Fibroblast of villous mesenchyme (primary cell): ENCODE measurements at regions not wholly inside any gene's neighbourhood (a gene's known extent, or its start where the extent isn't known, plus 50 kb on each side); places are given as distances from the start of the nearest gene placed in this dataset.
"Not testable (repeated sequence)": the region's sequence is repeated elsewhere in the genome, so short reads cannot be mapped to it uniquely, and the experiment has no call there.

Source experiments
- DNase-seq: peaks from one replicate; pipeline ENCODE4 v3.0.0-alpha.2; 2010; ENCODE audit warnings: low read depth
- H3K4me3 ChIP-seq: 2 replicates; pipeline ENCODE4 v1.5.1; 2011; ENCODE audit warnings: low read depth, mild to moderate bottlenecking, low read length
- TF ChIP-seq, protein P1 (sequence below): IDR thresholded peaks from 2 replicates; pipeline ENCODE4 v1.5.1; 2012; ENCODE audit warnings: low read depth, mild to moderate bottlenecking, low read length; ENCODE audit not compliant: insufficient read depth

DNA sequence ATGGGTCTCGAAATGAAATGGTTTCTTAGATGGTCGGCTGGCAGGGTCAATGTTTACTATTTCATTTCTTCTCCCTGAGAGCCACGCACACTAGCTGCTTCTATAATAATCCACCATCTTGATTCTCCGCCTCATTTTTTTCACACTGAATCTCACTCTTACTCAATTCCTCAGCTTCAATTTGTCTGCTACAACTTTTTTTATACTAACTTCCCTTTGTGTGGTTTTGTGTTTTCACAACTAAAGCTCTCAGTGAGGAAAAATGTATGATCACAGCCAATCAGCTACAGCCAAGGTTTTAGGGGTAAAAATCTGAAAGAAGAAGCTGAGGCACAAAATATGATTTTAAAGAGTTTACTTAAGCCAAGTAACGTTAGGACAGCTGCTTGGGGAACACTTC lies 1309.4 kb downstream of the EPHA7 start:
- H3K4me3 ChIP-seq: no peak overlapping the region
- no peak for DNase-seq
- TF ChIP-seq, protein P1, sequence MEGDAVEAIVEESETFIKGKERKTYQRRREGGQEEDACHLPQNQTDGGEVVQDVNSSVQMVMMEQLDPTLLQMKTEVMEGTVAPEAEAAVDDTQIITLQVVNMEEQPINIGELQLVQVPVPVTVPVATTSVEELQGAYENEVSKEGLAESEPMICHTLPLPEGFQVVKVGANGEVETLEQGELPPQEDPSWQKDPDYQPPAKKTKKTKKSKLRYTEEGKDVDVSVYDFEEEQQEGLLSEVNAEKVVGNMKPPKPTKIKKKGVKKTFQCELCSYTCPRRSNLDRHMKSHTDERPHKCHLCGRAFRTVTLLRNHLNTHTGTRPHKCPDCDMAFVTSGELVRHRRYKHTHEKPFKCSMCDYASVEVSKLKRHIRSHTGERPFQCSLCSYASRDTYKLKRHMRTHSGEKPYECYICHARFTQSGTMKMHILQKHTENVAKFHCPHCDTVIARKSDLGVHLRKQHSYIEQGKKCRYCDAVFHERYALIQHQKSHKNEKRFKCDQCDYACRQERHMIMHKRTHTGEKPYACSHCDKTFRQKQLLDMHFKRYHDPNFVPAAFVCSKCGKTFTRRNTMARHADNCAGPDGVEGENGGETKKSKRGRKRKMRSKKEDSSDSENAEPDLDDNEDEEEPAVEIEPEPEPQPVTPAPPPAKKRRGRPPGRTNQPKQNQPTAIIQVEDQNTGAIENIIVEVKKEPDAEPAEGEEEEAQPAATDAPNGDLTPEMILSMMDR: no peak

DNA sequence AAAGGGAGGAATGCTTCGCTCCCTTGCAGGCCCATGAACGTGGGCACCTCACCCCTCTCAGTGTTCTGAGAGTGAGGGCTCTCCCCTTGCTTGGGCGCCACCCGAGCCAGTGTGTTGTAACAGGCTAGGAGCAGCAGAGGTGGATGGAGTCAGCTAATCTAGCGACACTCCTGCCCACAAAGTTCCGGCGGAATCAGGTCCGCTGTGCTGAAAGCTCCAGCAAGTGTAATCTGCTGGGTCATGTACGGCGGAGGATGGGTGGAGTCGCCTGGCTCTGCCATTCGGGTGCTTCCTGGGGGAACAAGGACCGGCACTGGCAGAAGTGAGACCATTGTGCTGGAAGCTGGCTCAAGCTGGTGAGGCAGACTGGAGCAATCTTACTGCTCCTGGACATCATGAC lies 1310.1 kb downstream of the EPHA7 start:
- TF ChIP-seq, protein P1: no peak
- no peak overlapping the region for H3K4me3 ChIP-seq
- DNase-seq: no peak

DNA sequence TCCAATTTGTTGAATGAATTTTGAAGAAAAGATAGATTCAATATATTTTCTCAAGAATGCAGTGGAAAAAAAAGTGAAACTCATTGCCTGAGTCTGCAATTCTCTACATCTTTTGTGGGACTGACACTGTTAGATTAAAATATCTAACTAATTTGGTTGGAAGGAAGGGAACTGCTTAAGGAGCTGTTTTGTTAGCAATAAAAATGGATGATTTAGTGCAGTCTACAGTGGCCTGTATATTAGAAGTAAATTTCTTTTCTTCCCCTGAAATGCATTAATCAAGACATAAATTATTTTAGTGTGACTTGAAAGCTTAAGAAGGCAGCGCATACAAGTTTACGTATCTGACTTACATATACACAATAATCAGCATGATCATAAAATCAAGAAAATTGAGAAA lies 1332.6 kb downstream of the EPHA7 start:
- no peak overlapping the region for H3K4me3 ChIP-seq
- TF ChIP-seq, protein P1: no peak
- no peak for DNase-seq

DNA sequence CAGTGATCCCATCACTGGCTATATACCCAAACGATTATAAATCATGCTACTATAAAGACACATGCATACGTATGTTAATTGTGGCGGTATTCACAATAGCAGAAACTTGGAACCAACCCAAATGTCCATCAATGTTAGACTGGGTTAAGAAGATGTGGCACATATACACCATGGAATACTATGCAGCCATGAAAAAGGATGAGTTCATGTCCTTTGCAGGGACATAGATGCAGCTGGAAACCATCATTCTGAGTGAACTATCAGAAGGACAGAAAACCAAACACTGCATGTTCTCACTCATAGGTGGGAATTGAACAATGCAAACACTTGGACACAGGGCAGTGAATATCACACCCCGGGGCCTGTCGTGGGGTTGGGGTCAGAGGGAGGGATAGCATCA lies 1335.4 kb downstream of the EPHA7 start:
- DNase-seq, H3K4me3 ChIP-seq: not testable (repeated sequence)

DNA sequence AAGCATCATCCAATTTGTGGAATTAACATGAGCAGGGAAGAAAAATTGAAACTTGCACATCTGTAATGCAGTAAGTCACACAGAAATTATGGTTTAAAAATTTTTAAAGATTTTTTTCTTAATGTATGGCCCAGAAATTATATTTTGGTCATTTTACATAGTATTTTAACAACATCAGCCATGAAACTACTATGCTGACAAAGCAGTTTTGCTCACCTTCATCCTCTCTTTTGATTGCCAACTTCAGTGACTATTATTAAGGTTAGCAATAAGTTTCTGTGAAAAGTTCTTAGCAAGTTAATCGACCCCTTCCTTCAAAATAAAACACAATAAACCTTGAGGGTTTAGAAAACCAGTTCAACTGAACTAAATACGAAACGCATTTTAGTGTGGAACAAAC lies 1347.0 kb downstream of the EPHA7 start:
- no peak overlapping the region for H3K4me3 ChIP-seq
- TF ChIP-seq, protein P1: no peak
- no peak for DNase-seq

DNA sequence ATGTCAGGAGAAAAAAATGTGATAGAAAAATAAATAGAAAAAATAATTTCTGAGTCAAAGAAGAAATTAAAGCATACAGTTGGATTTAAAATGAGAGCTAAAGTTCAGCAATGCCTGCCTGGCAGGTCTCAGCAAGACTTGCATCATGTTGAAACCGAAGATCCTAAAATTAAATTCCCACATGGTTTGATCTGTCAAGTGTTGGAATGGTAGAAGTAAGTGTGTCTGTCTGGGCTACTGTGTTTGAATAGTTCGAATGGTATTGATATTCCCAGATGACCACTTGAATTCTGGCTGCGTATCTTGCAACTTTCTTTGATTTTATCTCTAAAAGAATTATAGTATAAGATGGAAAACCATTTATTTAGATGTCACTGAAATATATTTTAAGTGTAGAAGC lies 1349.6 kb downstream of the EPHA7 start:
- TF ChIP-seq, protein P1: no peak
- DNase-seq: no peak
- no peak overlapping the region for H3K4me3 ChIP-seq

DNA sequence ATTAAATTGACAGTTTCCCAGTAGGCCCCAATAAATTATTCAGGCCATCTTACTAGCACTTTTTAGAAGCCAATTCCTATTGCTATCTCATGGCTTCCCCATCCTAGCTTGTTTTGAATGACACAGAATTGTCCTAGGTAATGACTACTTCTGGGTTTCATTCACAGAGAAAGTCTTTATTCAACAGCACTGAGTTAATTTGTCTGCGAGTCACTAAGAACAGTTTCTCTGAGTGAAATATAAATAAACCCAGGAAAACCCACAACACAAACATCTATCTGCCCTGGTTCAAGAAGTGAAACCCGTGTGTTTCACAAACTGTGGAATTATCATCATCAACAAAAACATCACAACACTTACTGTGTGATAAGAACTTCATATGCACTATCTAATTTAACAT lies 1366.8 kb downstream of the EPHA7 start:
- no peak overlapping the region for H3K4me3 ChIP-seq
- TF ChIP-seq, protein P1: no peak
- no peak for DNase-seq

DNA sequence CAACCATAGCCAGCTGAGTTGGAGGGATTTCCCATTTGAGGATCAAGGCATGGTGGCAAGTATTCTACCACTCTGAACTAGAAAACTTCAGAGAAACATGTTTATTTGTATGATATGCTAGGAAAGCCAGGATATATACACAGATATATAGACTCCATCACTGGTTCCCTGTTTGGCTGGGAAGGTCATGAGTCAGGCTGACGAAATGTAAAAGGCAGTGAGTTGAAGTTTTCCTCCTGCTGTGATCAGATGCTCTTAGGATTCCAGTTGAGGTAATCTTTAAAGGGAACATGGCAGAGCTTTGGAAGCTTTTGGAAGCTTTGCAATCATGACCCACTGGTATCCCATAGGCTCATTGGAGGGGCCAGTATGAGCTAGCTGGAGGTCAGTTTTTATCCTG lies 1369.1 kb downstream of the EPHA7 start:
- TF ChIP-seq, protein P1: no peak
- no peak overlapping the region for H3K4me3 ChIP-seq
- DNase-seq: no peak
